ENCODE measurements at regions not wholly inside any gene's neighbourhood (a gene's known extent, or its start where the extent isn't known, plus 50 kb on each side); places are given as distances from the start of the nearest gene placed in this dataset.

GRCh38 chr3:117868766-117869165, 1159.2 kb downstream of the TUSC7 start:
- TF ChIP-seq JUNB (IDR thresholded peaks at IDR 0.05; ENCODE audit: unreplicated experiment) (no peak), POLR2AphosphoS5 (IDR thresholded peaks at IDR 0.05; ENCODE audit: low read depth) (no peak), EZH2 (IDR thresholded peaks at IDR 0.05; ENCODE audit: low read depth, unreplicated experiment) (no peak), CREB1 (CRISPR knock-in tag; IDR thresholded peaks at IDR 0.05; ENCODE audit: low read depth) (no peak), EZH2phosphoT487 (IDR thresholded peaks at IDR 0.05; ENCODE audit: unreplicated experiment) (no peak)
- TF ChIP-seq, protein P1, sequence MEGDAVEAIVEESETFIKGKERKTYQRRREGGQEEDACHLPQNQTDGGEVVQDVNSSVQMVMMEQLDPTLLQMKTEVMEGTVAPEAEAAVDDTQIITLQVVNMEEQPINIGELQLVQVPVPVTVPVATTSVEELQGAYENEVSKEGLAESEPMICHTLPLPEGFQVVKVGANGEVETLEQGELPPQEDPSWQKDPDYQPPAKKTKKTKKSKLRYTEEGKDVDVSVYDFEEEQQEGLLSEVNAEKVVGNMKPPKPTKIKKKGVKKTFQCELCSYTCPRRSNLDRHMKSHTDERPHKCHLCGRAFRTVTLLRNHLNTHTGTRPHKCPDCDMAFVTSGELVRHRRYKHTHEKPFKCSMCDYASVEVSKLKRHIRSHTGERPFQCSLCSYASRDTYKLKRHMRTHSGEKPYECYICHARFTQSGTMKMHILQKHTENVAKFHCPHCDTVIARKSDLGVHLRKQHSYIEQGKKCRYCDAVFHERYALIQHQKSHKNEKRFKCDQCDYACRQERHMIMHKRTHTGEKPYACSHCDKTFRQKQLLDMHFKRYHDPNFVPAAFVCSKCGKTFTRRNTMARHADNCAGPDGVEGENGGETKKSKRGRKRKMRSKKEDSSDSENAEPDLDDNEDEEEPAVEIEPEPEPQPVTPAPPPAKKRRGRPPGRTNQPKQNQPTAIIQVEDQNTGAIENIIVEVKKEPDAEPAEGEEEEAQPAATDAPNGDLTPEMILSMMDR (conservative IDR thresholded peaks at IDR 0.05; ENCODE audit: low read depth in 2 of 2), result no peak

Measured in GM23338 (cell line).